ENCODE measurements at regions not wholly inside any gene's neighbourhood (a gene's known extent, or its start where the extent isn't known, plus 50 kb on each side); places are given as distances from the start of the nearest gene placed in this dataset.

- H3K18ac ChIP-seq (ENCODE audit: extremely low read depth, low read length) = no peak overlapping the region
- H3K9ac ChIP-seq (replicated peaks in 1 of 4; ENCODE audit: extremely low read depth in 1 of 4, low read depth in 3 of 4, low read length in 3 of 4) = no peak overlapping the region
- H3K79me2 ChIP-seq (ENCODE audit: control insufficient read depth in 1 of 2, insufficient read depth in 2 of 2, low read length in 2 of 2) = no peaks in the 10 kb centered on the region
- TF ChIP-seq POLR2AphosphoS5 (IDR thresholded peaks at IDR 0.05; ENCODE audit: low read depth, low read length) = no peak
- TF ChIP-seq EZH2 (IDR thresholded peaks at IDR 0.05; ENCODE audit: low read depth, low read length, severe bottlenecking) = no peak
- TF ChIP-seq SIRT6 (IDR thresholded peaks at IDR 0.05; ENCODE audit: low read length) = no peak
- TF ChIP-seq SP4 (IDR thresholded peaks at IDR 0.05; ENCODE audit: low read length) = no peak
- TF ChIP-seq POLR2A (IDR thresholded peaks at IDR 0.05; ENCODE audit: control extremely low read depth in 1 of 2, low read depth in 2 of 2, low read length in 2 of 2) = no peak
- no peak for TF ChIP-seq KDM5A (IDR thresholded peaks at IDR 0.05; ENCODE audit: low read length)
- no peak for TF ChIP-seq POU5F1 (IDR thresholded peaks at IDR 0.05; ENCODE audit: low read depth, low read length)
- TF ChIP-seq CTBP2 (IDR thresholded peaks at IDR 0.05; ENCODE audit: borderline replicate concordance, insufficient read depth, insufficient read length, low read length) = no peak
- TF ChIP-seq TAF7 (optimal IDR thresholded peaks at IDR 0.05; ENCODE audit: borderline replicate concordance, low read depth, low read length) = no peak
- TF ChIP-seq HDAC6 (IDR thresholded peaks at IDR 0.05; ENCODE audit: low read depth, low read length) = no peak
- TF ChIP-seq SP2 (IDR thresholded peaks at IDR 0.05; ENCODE audit: low read length) = no peak
- no peak for TF ChIP-seq ASH2L (IDR thresholded peaks at IDR 0.05; ENCODE audit: low read length)
- TF ChIP-seq CBX8 (IDR thresholded peaks at IDR 0.05; ENCODE audit: borderline replicate concordance, low read depth, low read length) = no peak
- no peaks in the 10 kb centered on the region for H3K4me1 ChIP-seq (replicated peaks in 1 of 4; ENCODE audit: control insufficient read depth in 3 of 4, insufficient read depth in 4 of 4, low read length in 3 of 4)
- no peak overlapping the region for H3K23ac ChIP-seq (ENCODE audit: insufficient read length)
- no peak overlapping the region for H3K14ac ChIP-seq (ENCODE audit: insufficient read length)
- no peak overlapping the region for H3K56ac ChIP-seq (replicated peaks; ENCODE audit: insufficient read length, low read depth, low read length)
- no peak overlapping the region for H2AFZ ChIP-seq (ENCODE audit: low read length)
- H3K23me2 ChIP-seq (ENCODE audit: low read depth, low read length) = no peaks in the 10 kb centered on the region
- H2BK5ac ChIP-seq (ENCODE audit: low read depth, low read length) = no peak overlapping the region
- no peaks in the 10 kb centered on the region for H3K79me1 ChIP-seq (ENCODE audit: low read depth, low read length)
- no peak overlapping the region for H3K4me3 ChIP-seq (ENCODE audit: extremely low read depth in 1 of 4, insufficient read depth in 2 of 4, low read depth in 3 of 4, low read length in 4 of 4)
- no peaks in the 10 kb centered on the region for H3K9me3 ChIP-seq (ENCODE audit: insufficient read depth in 2 of 2, low read depth in 1 of 2, low read length in 1 of 2)
- ChIA-PET CTCF (ENCODE audit: partially characterized antibody) (interaction anchor here (0.6 to 1.4 kb wide), 5 partner anchors 10 to 1352 kb away, joined by 3 to 4 read pairs (median 3); no protein-coding TSS in a partner anchor), POLR2A (ENCODE audit: partially characterized antibody) (no interaction called here)
- no peak overlapping the region for H2BK120ac ChIP-seq (replicated peaks; ENCODE audit: low read depth, low read length)
- H2AK5ac ChIP-seq (ENCODE audit: low read depth, low read length) = no peak overlapping the region
- no peak overlapping the region for H3K27ac ChIP-seq (ENCODE audit: low read depth, low read length)
- WGBS, 2 experiments (ENCODE audit: extremely low coverage in 1 of 2, insufficient coverage in 1 of 2, insufficient read length in 1 of 2, insufficient replicate concordance in 2 of 2, low coverage in 1 of 2, low lambda C conversion rate in 2 of 2, missing lambda C conversion rate in 1 of 2) = 96% methylated on average over 4 of the region's 4 CpGs; no CpG with 5 or more reads in 1 of the 2 experiments
- no peak overlapping the region for H3K4ac ChIP-seq (replicated peaks; ENCODE audit: insufficient read length, low read depth, low read length)
- H3K4me2 ChIP-seq (ENCODE audit: insufficient read depth in 1 of 2, low read depth in 2 of 2, low read length in 2 of 2) = no peak overlapping the region
- no peaks in the 10 kb centered on the region for H3K27me3 ChIP-seq (replicated peaks in 1 of 4; ENCODE audit: control insufficient read depth in 3 of 4, extremely low read depth in 1 of 4, insufficient read depth in 3 of 4, low read length in 3 of 4)
- no peak overlapping the region for H4K91ac ChIP-seq (replicated peaks; ENCODE audit: insufficient read length, low read length)
- no peak overlapping the region for H2BK12ac ChIP-seq (ENCODE audit: low read depth, low read length)
- DNase-seq (ENCODE audit: low read depth in 1 of 2, low spot score in 2 of 2) (no peak), FAIRE-seq (no peak)
- H3K36me3 ChIP-seq (ENCODE audit: control insufficient read depth in 2 of 4, insufficient read depth in 4 of 4, low read length in 3 of 4) = no peaks in the 10 kb centered on the region
- no peak overlapping the region for H4K8ac ChIP-seq (ENCODE audit: extremely low read depth, insufficient read depth, low read length)
- H4K20me1 ChIP-seq (replicated peaks in 1 of 2; ENCODE audit: control insufficient read depth in 1 of 2, insufficient read depth in 2 of 2, low read length in 2 of 2) = no peaks in the 10 kb centered on the region
- H2BK20ac ChIP-seq (ENCODE audit: low read length) = no peak overlapping the region
- no peak overlapping the region for H2BK15ac ChIP-seq (ENCODE audit: low read length)
- no peak overlapping the region for H4K5ac ChIP-seq (ENCODE audit: insufficient read length, low read depth, low read length)
Measured at GRCh38 chr20:39233755-39234154, 271.6 kb downstream of the DHX35 start.
